Duodenal mucosa (tissue), 2 donors: ENCODE measurements at regions not wholly inside any gene's neighbourhood (a gene's known extent, or its start where the extent isn't known, plus 50 kb on each side); places are given as distances from the start of the nearest gene placed in this dataset.

Experiments used
- H3K27ac ChIP-seq: one replicate; pipeline ENCODE4 v1.7.0; 2013; ENCODE audit warnings: low read depth, low read length
- H3K27me3 ChIP-seq, 2 donors: one replicate each; pipeline ENCODE4 v1.7.0; 2013; ENCODE audit warnings: low read length in 2 of 2, control low read depth in 1 of 2; ENCODE audit not compliant: insufficient read depth in 2 of 2, control insufficient read depth in 1 of 2
- H3K36me3 ChIP-seq, 2 donors: one replicate each; pipeline ENCODE4 v1.7.0; 2013; ENCODE audit warnings: low read length in 2 of 2, control low read depth in 1 of 2; ENCODE audit not compliant: insufficient read depth in 2 of 2, control insufficient read depth in 1 of 2
- H3K4me1 ChIP-seq, 2 donors: one replicate each; pipeline ENCODE4 v1.7.0; 2013; ENCODE audit warnings: low read length in 2 of 2, control low read depth in 1 of 2; ENCODE audit not compliant: insufficient read depth in 2 of 2, control insufficient read depth in 1 of 2
- H3K4me3 ChIP-seq, 2 donors: one replicate each; pipeline ENCODE4 v1.7.0; 2013; ENCODE audit warnings: low read length in 2 of 2, low read depth in 1 of 2
- H3K9ac ChIP-seq, 2 donors: one replicate each; pipeline ENCODE4 v1.7.0; 2013; ENCODE audit warnings: low read length in 2 of 2, low read depth in 1 of 2
- H3K9me3 ChIP-seq, 2 donors: one replicate each; pipeline ENCODE4 v1.7.0; 2013; ENCODE audit warnings: low read length in 2 of 2, control low read depth in 1 of 2; ENCODE audit not compliant: control insufficient read depth in 1 of 2

- Histone ChIP-seq H3K9ac (no peak overlapping the region), H3K27ac (no peak overlapping the region)
Measured at GRCh38 chr3:14298991-14299555, 103.3 kb upstream of the SLC6A6 start.

GRCh38 chr3:14299767-14300166 is 102.6 kb upstream of the SLC6A6 start:
- Histone ChIP-seq H3K4me3 (no peak overlapping the region), H3K36me3 (no peaks in the 10 kb centered on the region), H3K9me3 (no peaks in the 10 kb centered on the region), H3K4me1 (peaks cover 11 to 16% of the 10 kb centered on the region in 2 donors), H3K27me3 (no peaks in the 10 kb centered on the region), H3K27ac (no peak overlapping the region), H3K9ac (no peak overlapping the region)

More at GRCh38 chr3:14298991-14299555, 103.3 kb upstream of the SLC6A6 start:
- Histone ChIP-seq H3K4me3 (no peak overlapping the region), H3K36me3 (no peaks in the 10 kb centered on the region), H3K27me3 (no peaks in the 10 kb centered on the region), H3K4me1 (peaks cover 10 to 16% of the 10 kb centered on the region in 2 donors), H3K9me3 (no peaks in the 10 kb centered on the region)

- Histone ChIP-seq H3K4me3 (no peak overlapping the region), H3K27ac (no peak overlapping the region), H3K27me3 (no peaks in the 10 kb centered on the region), H3K36me3 (no peaks in the 10 kb centered on the region), H3K9ac (no peak overlapping the region), H3K4me1 (peaks cover 13 to 16% of the 10 kb centered on the region in 2 donors), H3K9me3 (no peaks in the 10 kb centered on the region)
Measured at GRCh38 chr3:14300721-14301399, 101.5 kb upstream of the SLC6A6 start.

- Histone ChIP-seq H3K36me3 (no peaks in the 10 kb centered on the region), H3K27me3 (no peaks in the 10 kb centered on the region), H3K27ac (no peak overlapping the region)
Measured at GRCh38 chr3:14301558-14301957, 100.8 kb upstream of the SLC6A6 start.

GRCh38 chr3:14303336-14304100 is 98.9 kb upstream of the SLC6A6 start:
- Histone ChIP-seq H3K36me3 (no peaks in the 10 kb centered on the region), H3K4me3 (no peak overlapping the region), H3K27me3 (no peaks in the 10 kb centered on the region), H3K9ac (no peak overlapping the region), H3K27ac (no peak overlapping the region), H3K4me1 (peaks cover 0 to 5% of the 10 kb centered on the region in 2 donors), H3K9me3 (no peaks in the 10 kb centered on the region)

More at GRCh38 chr3:14301558-14301957, 100.8 kb upstream of the SLC6A6 start:
- no peak overlapping the region for H3K9ac ChIP-seq
- no peak overlapping the region for H3K4me3 ChIP-seq
- no peaks in the 10 kb centered on the region for H3K9me3 ChIP-seq
- peaks cover 10 to 13% of the 10 kb centered on the region in 2 donors for H3K4me1 ChIP-seq

- Histone ChIP-seq H3K9me3 (no peaks in the 10 kb centered on the region), H3K27ac (no peak overlapping the region), H3K36me3 (no peaks in the 10 kb centered on the region), H3K4me3 (no peak overlapping the region), H3K9ac (no peak overlapping the region), H3K4me1 (peaks cover 0 to 3% of the 10 kb centered on the region in 2 donors), H3K27me3 (no peaks in the 10 kb centered on the region)
Measured at GRCh38 chr3:14304101-14305045, 98.0 kb upstream of the SLC6A6 start.

- no peak overlapping the region for H3K4me3 ChIP-seq
- no peaks in the 10 kb centered on the region for H3K27me3 ChIP-seq
- peaks cover 0 to 3% of the 10 kb centered on the region in 2 donors for H3K4me1 ChIP-seq
- H3K9ac ChIP-seq, result no peak overlapping the region
- no peak overlapping the region for H3K27ac ChIP-seq
- no peaks in the 10 kb centered on the region for H3K9me3 ChIP-seq
- no peaks in the 10 kb centered on the region for H3K36me3 ChIP-seq
Measured at GRCh38 chr3:14305324-14305723, 97.1 kb upstream of the SLC6A6 start.

- H3K4me1 ChIP-seq, result peaks cover 0 to 3% of the 10 kb centered on the region in 2 donors
- H3K4me3 ChIP-seq, result no peak overlapping the region
- H3K27ac ChIP-seq, result no peak overlapping the region
- no peaks in the 10 kb centered on the region for H3K36me3 ChIP-seq
- no peaks in the 10 kb centered on the region for H3K27me3 ChIP-seq
- H3K9me3 ChIP-seq, result no peaks in the 10 kb centered on the region
- no peak overlapping the region for H3K9ac ChIP-seq
Measured at GRCh38 chr3:14306142-14306541, 96.3 kb upstream of the SLC6A6 start.

GRCh38 chr3:14307656-14308302 is 94.6 kb upstream of the SLC6A6 start:
- Histone ChIP-seq H3K27ac (no peak overlapping the region), H3K9me3 (no peaks in the 10 kb centered on the region), H3K36me3 (no peaks in the 10 kb centered on the region), H3K4me1 (peaks cover 10 to 11% of the 10 kb centered on the region in 2 donors), H3K4me3 (no peak overlapping the region), H3K9ac (no peak overlapping the region), H3K27me3 (no peaks in the 10 kb centered on the region)
